ENCODE measurements at regions not wholly inside any gene's neighbourhood (a gene's known extent, or its start where the extent isn't known, plus 50 kb on each side); places are given as distances from the start of the nearest gene placed in this dataset.

GRCh38 chr11:110798201-110798900 is 86.1 kb upstream of the ARHGAP20 start:
- TF ChIP-seq CTCF (IDR thresholded peaks at IDR 0.05): no peak
- no peak for TF ChIP-seq POLR2A (IDR thresholded peaks at IDR 0.05)
